ENCODE measurements at regions not wholly inside any gene's neighbourhood (a gene's known extent, or its start where the extent isn't known, plus 50 kb on each side); places are given as distances from the start of the nearest gene placed in this dataset.

GRCh38 chr13:111572956-111573761 is 252.7 kb downstream of the TEX29 start:
- Histone ChIP-seq H3K27ac (ENCODE audit: low read depth, low read length) (no peak overlapping the region), H4K20me1 (ENCODE audit: insufficient read depth, low read length) (no peaks in the 10 kb centered on the region), H3K27me3 (ENCODE audit: insufficient read depth, low read length) (no peaks in the 10 kb centered on the region), H3K36me3 (ENCODE audit: insufficient read depth, low read length) (no peaks in the 10 kb centered on the region), H3K4me1 (ENCODE audit: insufficient read depth, low read length) (no peaks in the 10 kb centered on the region), H3K79me2 (ENCODE audit: insufficient read depth, low read length) (no peaks in the 10 kb centered on the region), H3K9me3 (ENCODE audit: low read depth, low read length) (no peaks in the 10 kb centered on the region), H3K4me3 (ENCODE audit: insufficient read depth, low read length) (no peak overlapping the region), H2AFZ (ENCODE audit: low read length) (no peak overlapping the region), H3K4me2 (ENCODE audit: insufficient read depth, low read length) (no peak overlapping the region)
- DNase-seq (ENCODE audit: insufficient read length, low spot score, missing footprints) = no peak
- TF ChIP-seq, protein P1, sequence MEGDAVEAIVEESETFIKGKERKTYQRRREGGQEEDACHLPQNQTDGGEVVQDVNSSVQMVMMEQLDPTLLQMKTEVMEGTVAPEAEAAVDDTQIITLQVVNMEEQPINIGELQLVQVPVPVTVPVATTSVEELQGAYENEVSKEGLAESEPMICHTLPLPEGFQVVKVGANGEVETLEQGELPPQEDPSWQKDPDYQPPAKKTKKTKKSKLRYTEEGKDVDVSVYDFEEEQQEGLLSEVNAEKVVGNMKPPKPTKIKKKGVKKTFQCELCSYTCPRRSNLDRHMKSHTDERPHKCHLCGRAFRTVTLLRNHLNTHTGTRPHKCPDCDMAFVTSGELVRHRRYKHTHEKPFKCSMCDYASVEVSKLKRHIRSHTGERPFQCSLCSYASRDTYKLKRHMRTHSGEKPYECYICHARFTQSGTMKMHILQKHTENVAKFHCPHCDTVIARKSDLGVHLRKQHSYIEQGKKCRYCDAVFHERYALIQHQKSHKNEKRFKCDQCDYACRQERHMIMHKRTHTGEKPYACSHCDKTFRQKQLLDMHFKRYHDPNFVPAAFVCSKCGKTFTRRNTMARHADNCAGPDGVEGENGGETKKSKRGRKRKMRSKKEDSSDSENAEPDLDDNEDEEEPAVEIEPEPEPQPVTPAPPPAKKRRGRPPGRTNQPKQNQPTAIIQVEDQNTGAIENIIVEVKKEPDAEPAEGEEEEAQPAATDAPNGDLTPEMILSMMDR (IDR thresholded peaks at IDR 0.05; ENCODE audit: extremely low read depth, low read depth, low read length) = no peak

DNA sequence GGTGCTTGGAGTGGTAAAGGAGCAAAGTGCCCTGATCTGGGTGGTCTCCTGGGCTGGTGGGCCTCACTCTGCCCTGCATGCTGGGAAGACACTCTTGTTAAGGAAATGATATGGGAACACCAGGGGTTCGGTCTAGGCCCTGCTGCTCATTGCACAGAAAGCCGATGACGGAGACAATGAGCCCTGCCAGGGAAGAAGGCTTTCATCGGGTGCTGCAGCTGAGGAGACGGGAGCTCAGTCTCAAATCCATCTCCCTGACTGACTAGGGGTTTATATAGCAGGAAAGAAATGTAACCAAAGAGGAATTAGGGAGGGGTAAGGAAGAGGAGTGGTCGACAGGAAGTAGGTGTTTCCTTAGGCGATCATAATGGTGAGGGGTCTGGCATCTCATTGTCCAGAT is 253.4 kb downstream of the TEX29 start:
- Histone ChIP-seq H3K4me3 (ENCODE audit: insufficient read depth, low read length) (no peak overlapping the region), H3K4me1 (ENCODE audit: insufficient read depth, low read length) (no peaks in the 10 kb centered on the region), H3K27ac (ENCODE audit: low read depth, low read length) (no peak overlapping the region), H3K4me2 (ENCODE audit: insufficient read depth, low read length) (no peak overlapping the region), H2AFZ (ENCODE audit: low read length) (no peak overlapping the region), H3K79me2 (ENCODE audit: insufficient read depth, low read length) (no peaks in the 10 kb centered on the region), H3K36me3 (ENCODE audit: insufficient read depth, low read length) (no peaks in the 10 kb centered on the region), H4K20me1 (ENCODE audit: insufficient read depth, low read length) (no peaks in the 10 kb centered on the region), H3K9me3 (ENCODE audit: low read depth, low read length) (no peaks in the 10 kb centered on the region), H3K27me3 (ENCODE audit: insufficient read depth, low read length) (no peaks in the 10 kb centered on the region)
- TF ChIP-seq, protein P1 (IDR thresholded peaks at IDR 0.05; ENCODE audit: extremely low read depth, low read depth, low read length) = no peak
- no peak for DNase-seq (ENCODE audit: insufficient read length, low spot score, missing footprints)

GRCh38 chr13:111575276-111575675 is 254.8 kb downstream of the TEX29 start:
- no peak overlapping the region for H3K4me3 ChIP-seq (ENCODE audit: insufficient read depth, low read length)
- H3K79me2 ChIP-seq (ENCODE audit: insufficient read depth, low read length) = no peaks in the 10 kb centered on the region
- no peak overlapping the region for H3K4me2 ChIP-seq (ENCODE audit: insufficient read depth, low read length)
- H3K36me3 ChIP-seq (ENCODE audit: insufficient read depth, low read length) = no peaks in the 10 kb centered on the region
- H3K27ac ChIP-seq (ENCODE audit: low read depth, low read length) = no peak overlapping the region
- DNase-seq (ENCODE audit: insufficient read length, low spot score, missing footprints) = no peak
- no peaks in the 10 kb centered on the region for H3K9me3 ChIP-seq (ENCODE audit: low read depth, low read length)
- TF ChIP-seq, protein P1 (IDR thresholded peaks at IDR 0.05; ENCODE audit: extremely low read depth, low read depth, low read length) = no peak
- no peaks in the 10 kb centered on the region for H3K27me3 ChIP-seq (ENCODE audit: insufficient read depth, low read length)
- no peaks in the 10 kb centered on the region for H3K4me1 ChIP-seq (ENCODE audit: insufficient read depth, low read length)
- no peaks in the 10 kb centered on the region for H4K20me1 ChIP-seq (ENCODE audit: insufficient read depth, low read length)
- H2AFZ ChIP-seq (ENCODE audit: low read length) = no peak overlapping the region

- no peaks in the 10 kb centered on the region for H3K9me3 ChIP-seq (ENCODE audit: low read depth, low read length)
- TF ChIP-seq, protein P1 (IDR thresholded peaks at IDR 0.05; ENCODE audit: extremely low read depth, low read depth, low read length) = no peak
- DNase-seq (ENCODE audit: insufficient read length, low spot score, missing footprints) = no peak
- H2AFZ ChIP-seq (ENCODE audit: low read length) = no peak overlapping the region
- H3K4me2 ChIP-seq (ENCODE audit: insufficient read depth, low read length) = no peak overlapping the region
- H3K36me3 ChIP-seq (ENCODE audit: insufficient read depth, low read length) = no peaks in the 10 kb centered on the region
- H3K79me2 ChIP-seq (ENCODE audit: insufficient read depth, low read length) = no peaks in the 10 kb centered on the region
- no peaks in the 10 kb centered on the region for H4K20me1 ChIP-seq (ENCODE audit: insufficient read depth, low read length)
- no peak overlapping the region for H3K4me3 ChIP-seq (ENCODE audit: insufficient read depth, low read length)
- H3K27me3 ChIP-seq (ENCODE audit: insufficient read depth, low read length) = no peaks in the 10 kb centered on the region
- H3K4me1 ChIP-seq (ENCODE audit: insufficient read depth, low read length) = no peaks in the 10 kb centered on the region
- H3K27ac ChIP-seq (ENCODE audit: low read depth, low read length) = no peak overlapping the region
Measured at GRCh38 chr13:111575719-111576118, 255.3 kb downstream of the TEX29 start.
